ENCODE measurements at regions not wholly inside any gene's neighbourhood (a gene's known extent, or its start where the extent isn't known, plus 50 kb on each side); places are given as distances from the start of the nearest gene placed in this dataset.
"Not testable (repeated sequence)": the region's sequence is repeated elsewhere in the genome, so short reads cannot be mapped to it uniquely, and the experiment has no call there.

- no peak for DNase-seq
Measured at GRCh38 chr20:19835533-19836222, 77.6 kb downstream of the RIN2 start.

- no peak for DNase-seq
Measured at GRCh38 chr20:19838468-19838867, 80.4 kb downstream of the RIN2 start.

- DNase-seq: no peak
Measured at GRCh38 chr20:19839053-19839452, 81.0 kb downstream of the RIN2 start.

- no peak for DNase-seq
Measured at GRCh38 chr20:19840111-19840710, 82.2 kb downstream of the RIN2 start.

GRCh38 chr20:19841740-19842139, 83.7 kb downstream of the RIN2 start:
- no peak for DNase-seq

GRCh38 chr20:19844850-19845249, 86.8 kb downstream of the RIN2 start:
- not testable (repeated sequence) for DNase-seq

GRCh38 chr20:19847383-19847782, 89.3 kb downstream of the RIN2 start:
- no peak for DNase-seq

- no peak for DNase-seq
Measured at GRCh38 chr20:19849341-19850197, 91.5 kb downstream of the RIN2 start.

- DNase-seq: no peak
Measured at GRCh38 chr20:19850198-19850533, 92.1 kb downstream of the RIN2 start.

- no peak for DNase-seq
Measured at GRCh38 chr20:19851861-19852260, 93.8 kb downstream of the RIN2 start.

GRCh38 chr20:19855416-19855815, 97.4 kb downstream of the RIN2 start:
- DNase-seq: no peak

GRCh38 chr20:19858466-19859371, 100.7 kb downstream of the RIN2 start:
- DNase-seq: no peak

- no peak for DNase-seq
Measured at GRCh38 chr20:19859444-19859843, 101.4 kb downstream of the RIN2 start.

- no peak for DNase-seq
Measured at GRCh38 chr20:19860737-19861136, 102.7 kb downstream of the RIN2 start.

GRCh38 chr20:19861147-19861759, 103.2 kb downstream of the RIN2 start:
- DNase-seq: no peak

- no peak for DNase-seq
Measured at GRCh38 chr20:19864130-19864529, 106.1 kb downstream of the RIN2 start.

- DNase-seq: no peak
Measured at GRCh38 chr20:19866070-19866469, 108.0 kb downstream of the RIN2 start.

GRCh38 chr20:19867074-19867473, 109.0 kb downstream of the RIN2 start:
- no peak for DNase-seq

- DNase-seq: no peak
Measured at GRCh38 chr20:19867940-19868371, 109.9 kb downstream of the RIN2 start.

- DNase-seq: no peak
Measured at GRCh38 chr20:19868441-19868840, 110.4 kb downstream of the RIN2 start.

GRCh38 chr20:19872001-19872400, 113.9 kb downstream of the RIN2 start:
- no peak for DNase-seq

- DNase-seq: no peak
Measured at GRCh38 chr20:19874040-19874727, 116.1 kb downstream of the RIN2 start.

Measured in NCI-H1048 (cell line).